Transverse colon (tissue), 4 donors: ENCODE measurements at regions not wholly inside any gene's neighbourhood (a gene's known extent, or its start where the extent isn't known, plus 50 kb on each side); places are given as distances from the start of the nearest gene placed in this dataset.

Experiments used
- DNase-seq: peaks from one replicate; pipeline ENCODE4 v3.0.0-alpha.2; 2019
- H3K27ac ChIP-seq, 4 donors: fragments of 200-600 bp; sonication (generic); 2 replicates each; pipeline ENCODE4 v1.5.1; 2016 to 2018; ENCODE audit warnings: inconsistent platforms in 4 of 4
- H3K27me3 ChIP-seq: fragments of 200-600 bp; sonication (generic); 2 replicates; pipeline ENCODE4 v1.5.1; 2017; ENCODE audit warnings: inconsistent platforms
- H3K36me3 ChIP-seq, 4 donors: fragments of 200-600 bp; sonication (generic); 2 replicates each; pipeline ENCODE4 v1.5.1; 2017 to 2019; ENCODE audit warnings: inconsistent platforms in 4 of 4
- H3K4me1 ChIP-seq, 4 donors: fragments of 200-600 bp; sonication (generic); 2 replicates each; pipeline ENCODE4 v1.5.1; 2017 to 2020; ENCODE audit warnings: inconsistent platforms in 4 of 4
- H3K4me3 ChIP-seq, 4 donors: fragments of 200-600 bp; sonication (generic); 1 replicate in 1 of 4; 2 replicates in 3 of 4; pipeline versions ENCODE4 v1.5.1 to v1.6.1; 2017 to 2019; ENCODE audit warnings: inconsistent platforms in 4 of 4
- H3K9me3 ChIP-seq, 2 donors: fragments of 200-600 bp; sonication (generic); 2 replicates each; pipeline ENCODE4 v1.5.1; 2017 to 2019; ENCODE audit warnings: inconsistent platforms in 2 of 2
- CTCF ChIP-seq, 5 experiments: fragments of 200-600 bp in 3 of 5; fragments of 450-650 bp in 2 of 5; sonication (generic) in 3 of 5; IDR thresholded peaks; 1 replicate in 2 of 5; 2 replicates in 3 of 5; pipeline ENCODE4 v1.5.1; 2016 to 2017; ENCODE audit warnings: antibody characterized with exemption in 5 of 5, inconsistent platforms in 3 of 5, mild to moderate bottlenecking in 2 of 5, moderate library complexity in 1 of 5
- EP300 ChIP-seq: sonication (generic); formaldehyde crosslinking; IDR thresholded peaks from one replicate; pipeline ENCODE4 v1.6.1; 2017; ENCODE audit warnings: antibody characterized with exemption, low read depth
- POLR2A ChIP-seq: fragments of 450-650 bp; IDR thresholded peaks from one replicate; pipeline ENCODE4 v1.6.1; 2016; ENCODE audit warnings: antibody characterized with exemption, mild to moderate bottlenecking, moderate library complexity
- POLR2AphosphoS5 ChIP-seq, 3 donors: sonication (generic); formaldehyde crosslinking; IDR thresholded peaks; one replicate each; pipeline ENCODE4 v1.6.1; 2016; ENCODE audit warnings: antibody characterized with exemption in 3 of 3
- WGBS, 2 donors: methylation state at CpG; one replicate each; pipeline ENCODE4 v1.1.5; 2018; ENCODE audit warnings: low coverage in 1 of 2; 5-methylcytosine and 5-hydroxymethylcytosine counted together
- in situ Hi-C, 4 donors: fragments of 200-750 bp; cut with MboI; loops; one replicate each; pipeline versions ENCODE4 v1.15.0 to v1.15.1; 2017; ENCODE audit warnings: low sequenced_read_pairs in 3 of 4, low pct_ligation_motif_present in 1 of 4, low pct_unique_long_range_greater_than_20kb in 1 of 4
- intact Hi-C: fragments of 100-400 bp; cut with DNase I; formaldehyde crosslinking; loops from one replicate; pipeline ENCODE4 v1.15.1; 2023; ENCODE audit warnings: low total_unique reads

GRCh38 chr9:29850664-29851063 is 2277.4 kb upstream of the C9orf72 start:
- Histone ChIP-seq H3K27ac (no peak overlapping the region), H3K27me3 (no peaks in the 10 kb centered on the region), H3K4me3 (no peak overlapping the region), H3K4me1 (no peaks in the 10 kb centered on the region), H3K36me3 (no peaks in the 10 kb centered on the region), H3K9me3 (no peaks in the 10 kb centered on the region)
- in situ Hi-C loops = no loop called here
- intact Hi-C loops = no loop called here
- DNase-seq = no peak
- TF ChIP-seq CTCF (IDR thresholded peaks at IDR 0.05) (no peak), POLR2A (no peak), POLR2AphosphoS5 (IDR thresholded peaks at IDR 0.05) (no peak), EP300 (no peak)
- 33 to 43% methylated on average over 1 of the region's 1 CpG for WGBS, 2 donors

- TF ChIP-seq EP300 (no peak), POLR2AphosphoS5 (IDR thresholded peaks at IDR 0.05) (no peak), CTCF (IDR thresholded peaks at IDR 0.05) (no peak), POLR2A (no peak)
- Histone ChIP-seq H3K36me3 (no peaks in the 10 kb centered on the region), H3K4me3 (no peak overlapping the region), H3K27ac (no peak overlapping the region), H3K9me3 (no peaks in the 10 kb centered on the region), H3K4me1 (no peaks in the 10 kb centered on the region), H3K27me3 (no peaks in the 10 kb centered on the region)
- WGBS, 2 donors = 54 to 67% methylated on average over 2 of the region's 2 CpGs
- intact Hi-C loops = no loop called here
- in situ Hi-C loops = no loop called here
- no peak for DNase-seq
Observed at GRCh38 chr9:29861803-29862202, 2288.5 kb upstream of the C9orf72 start.

GRCh38 chr9:29865764-29866313 is 2292.6 kb upstream of the C9orf72 start:
- in situ Hi-C loops = no loop called here
- no peak overlapping the region for H3K27ac ChIP-seq
- no peak overlapping the region for H3K4me3 ChIP-seq
- no peaks in the 10 kb centered on the region for H3K4me1 ChIP-seq
- H3K27me3 ChIP-seq = no peaks in the 10 kb centered on the region
- intact Hi-C loops = no loop called here
- H3K36me3 ChIP-seq = no peaks in the 10 kb centered on the region
- TF ChIP-seq POLR2AphosphoS5 (IDR thresholded peaks at IDR 0.05) = no peak
- no peak for TF ChIP-seq EP300
- no peak for TF ChIP-seq POLR2A
- no peak for TF ChIP-seq CTCF (IDR thresholded peaks at IDR 0.05)
- H3K9me3 ChIP-seq = no peaks in the 10 kb centered on the region
- no peak for DNase-seq
- WGBS, 2 donors = 72 to 86% methylated on average over 2 to 3 of the region's 3 CpGs

GRCh38 chr9:29866556-29866955 is 2293.3 kb upstream of the C9orf72 start:
- in situ Hi-C loops (no loop called here), intact Hi-C loops (no loop called here)
- 39 to 43% methylated on average over 4 of the region's 4 CpGs for WGBS, 2 donors
- Histone ChIP-seq H3K27me3 (no peaks in the 10 kb centered on the region), H3K36me3 (no peaks in the 10 kb centered on the region), H3K4me3 (no peak overlapping the region), H3K9me3 (peaks cover 0 to 5% of the 10 kb centered on the region in 2 donors), H3K27ac (no peak overlapping the region), H3K4me1 (no peaks in the 10 kb centered on the region)
- TF ChIP-seq EP300 (no peak), CTCF (IDR thresholded peaks at IDR 0.05) (no peak), POLR2AphosphoS5 (IDR thresholded peaks at IDR 0.05) (no peak), POLR2A (no peak)
- no peak for DNase-seq
